ENCODE measurements at regions not wholly inside any gene's neighbourhood (a gene's known extent, or its start where the extent isn't known, plus 50 kb on each side); places are given as distances from the start of the nearest gene placed in this dataset.

GRCh38 chr2:111656436-111656835, 227.6 kb downstream of the ANAPC1 start:
- Histone ChIP-seq H3K9me2 (ENCODE audit: insufficient read depth, low read length) (no peaks in the 10 kb centered on the region), H3K9me3 (ENCODE audit: low read length) (no peaks in the 10 kb centered on the region), H2AFZ (ENCODE audit: low read length) (no peak overlapping the region), H4K20me1 (ENCODE audit: insufficient read depth, low read length) (no peaks in the 10 kb centered on the region), H3K4me1 (ENCODE audit: insufficient read depth, low read length, poor library complexity, severe bottlenecking) (peaks cover 13% of the 10 kb centered on the region), H3K79me2 (ENCODE audit: insufficient read depth, low read depth, low read length) (no peaks in the 10 kb centered on the region), H3K36me3 (ENCODE audit: insufficient read depth, low read length) (no peaks in the 10 kb centered on the region), H3K4me2 (ENCODE audit: low read length) (no peak overlapping the region), H3K4me3 (ENCODE audit: low read depth, low read length, poor library complexity, severe bottlenecking) (no peak overlapping the region), H3K27ac (ENCODE audit: low read depth, low read length, poor library complexity, severe bottlenecking) (no peak overlapping the region)
- ChIA-PET POLR2A (no interaction called here), CTCF (ENCODE audit: unreplicated experiment) (no interaction called here)
- no peak for DNase-seq (ENCODE audit: low spot score)
- no TSS peak for BruUV-seq (replicated peaks)
- TF ChIP-seq EZH2phosphoT487 (IDR thresholded peaks at IDR 0.05; ENCODE audit: borderline replicate concordance, low read depth, low read length): no peak
- no peak for TF ChIP-seq CTCF (conservative IDR thresholded peaks at IDR 0.05; ENCODE audit: low read length)
- intact Hi-C loops (cut with micrococcal nuclease; ENCODE audit: unreplicated experiment): no loop called here

GRCh38 chr2:111656894-111657293, 227.1 kb downstream of the ANAPC1 start:
- Histone ChIP-seq H3K4me1 (ENCODE audit: insufficient read depth, low read length, poor library complexity, severe bottlenecking) (peaks cover 15% of the 10 kb centered on the region), H2AFZ (ENCODE audit: low read length) (no peak overlapping the region), H3K36me3 (ENCODE audit: insufficient read depth, low read length) (no peaks in the 10 kb centered on the region), H3K9me2 (ENCODE audit: insufficient read depth, low read length) (no peaks in the 10 kb centered on the region), H3K4me2 (ENCODE audit: low read length) (no peak overlapping the region), H3K79me2 (ENCODE audit: insufficient read depth, low read depth, low read length) (no peaks in the 10 kb centered on the region), H4K20me1 (ENCODE audit: insufficient read depth, low read length) (no peaks in the 10 kb centered on the region), H3K9me3 (ENCODE audit: low read length) (no peaks in the 10 kb centered on the region), H3K27ac (ENCODE audit: low read depth, low read length, poor library complexity, severe bottlenecking) (no peak overlapping the region), H3K4me3 (ENCODE audit: low read depth, low read length, poor library complexity, severe bottlenecking) (no peak overlapping the region)
- DNase-seq (ENCODE audit: low spot score): no peak
- TF ChIP-seq EZH2phosphoT487 (IDR thresholded peaks at IDR 0.05; ENCODE audit: borderline replicate concordance, low read depth, low read length) (no peak), CTCF (conservative IDR thresholded peaks at IDR 0.05; ENCODE audit: low read length) (no peak)
- intact Hi-C loops (cut with micrococcal nuclease; ENCODE audit: unreplicated experiment): no loop called here
- ChIA-PET CTCF (ENCODE audit: unreplicated experiment) (no interaction called here), POLR2A (no interaction called here)
- BruUV-seq (replicated peaks): no TSS peak

GRCh38 chr2:111657351-111657975, 226.5 kb downstream of the ANAPC1 start:
- H2AFZ ChIP-seq (ENCODE audit: low read length): no peak overlapping the region
- no peak overlapping the region for H3K4me2 ChIP-seq (ENCODE audit: low read length)
- no peaks in the 10 kb centered on the region for H3K9me2 ChIP-seq (ENCODE audit: insufficient read depth, low read length)
- intact Hi-C loops (cut with micrococcal nuclease; ENCODE audit: unreplicated experiment): no loop called here
- TF ChIP-seq CTCF (conservative IDR thresholded peaks at IDR 0.05; ENCODE audit: low read length) (no peak), EZH2phosphoT487 (IDR thresholded peaks at IDR 0.05; ENCODE audit: borderline replicate concordance, low read depth, low read length) (no peak)
- H3K9me3 ChIP-seq (ENCODE audit: low read length): no peaks in the 10 kb centered on the region
- POLR2A ChIA-PET: interaction anchor here (0.7 kb wide), 1 partner anchor 120 kb away, joined by 3 read pairs; no protein-coding TSS in a partner anchor
- CTCF ChIA-PET (ENCODE audit: unreplicated experiment): no interaction called here
- H3K79me2 ChIP-seq (ENCODE audit: insufficient read depth, low read depth, low read length): no peaks in the 10 kb centered on the region
- H4K20me1 ChIP-seq (ENCODE audit: insufficient read depth, low read length): no peaks in the 10 kb centered on the region
- no TSS peak for BruUV-seq (replicated peaks)
- no peak overlapping the region for H3K4me3 ChIP-seq (ENCODE audit: low read depth, low read length, poor library complexity, severe bottlenecking)
- H3K27ac ChIP-seq (ENCODE audit: low read depth, low read length, poor library complexity, severe bottlenecking): no peak overlapping the region
- DNase-seq (ENCODE audit: low spot score): no peak
- H3K4me1 ChIP-seq (ENCODE audit: insufficient read depth, low read length, poor library complexity, severe bottlenecking): peaks cover 20% of the 10 kb centered on the region
- no peaks in the 10 kb centered on the region for H3K36me3 ChIP-seq (ENCODE audit: insufficient read depth, low read length)
